Astrocyte of the spinal cord (primary cell): ENCODE measurements at regions not wholly inside any gene's neighbourhood (a gene's known extent, or its start where the extent isn't known, plus 50 kb on each side); places are given as distances from the start of the nearest gene placed in this dataset.

Experiments used
- DNase-seq: peaks from one replicate; pipeline ENCODE4 v3.0.0; 2011; ENCODE audit warnings: low read depth, low spot score
- H3K4me3 ChIP-seq: 2 replicates; pipeline ENCODE4 v1.5.1; 2011; ENCODE audit warnings: low read depth, mild to moderate bottlenecking, low read length, moderate library complexity
- CTCF ChIP-seq: IDR thresholded peaks from 2 replicates; pipeline ENCODE4 v1.5.1; 2012; ENCODE audit warnings: low read depth, mild to moderate bottlenecking, low read length, inconsistent platforms
- in situ Hi-C: cut with HindIII; loops from 2 replicates; pipeline ENCODE4 v1.10.0; 2017; ENCODE audit warnings: low sequenced_read_pairs

DNA sequence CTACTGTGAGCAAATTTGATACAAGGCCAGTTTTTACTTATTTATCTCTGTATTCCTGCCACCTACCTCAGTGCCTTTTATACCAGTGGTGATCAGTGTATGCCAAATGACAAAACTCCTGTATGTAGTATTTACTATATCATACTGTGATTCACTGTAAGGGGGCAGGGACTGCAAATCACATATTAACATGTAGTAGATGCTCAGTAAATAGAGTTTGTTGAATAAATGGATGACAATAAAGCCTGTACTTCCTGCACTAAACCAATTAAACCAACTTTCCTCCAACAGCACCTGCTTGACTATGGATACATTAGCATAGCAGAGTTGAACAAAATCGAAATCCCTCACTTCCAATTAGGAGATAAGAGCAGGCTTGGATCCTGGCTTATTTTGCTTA, 73.3 kb upstream of the C1orf87 start:
- no peak for DNase-seq
- no peak overlapping the region for H3K4me3 ChIP-seq
- TF ChIP-seq CTCF = no peak
- in situ Hi-C loops = no loop called here

DNA sequence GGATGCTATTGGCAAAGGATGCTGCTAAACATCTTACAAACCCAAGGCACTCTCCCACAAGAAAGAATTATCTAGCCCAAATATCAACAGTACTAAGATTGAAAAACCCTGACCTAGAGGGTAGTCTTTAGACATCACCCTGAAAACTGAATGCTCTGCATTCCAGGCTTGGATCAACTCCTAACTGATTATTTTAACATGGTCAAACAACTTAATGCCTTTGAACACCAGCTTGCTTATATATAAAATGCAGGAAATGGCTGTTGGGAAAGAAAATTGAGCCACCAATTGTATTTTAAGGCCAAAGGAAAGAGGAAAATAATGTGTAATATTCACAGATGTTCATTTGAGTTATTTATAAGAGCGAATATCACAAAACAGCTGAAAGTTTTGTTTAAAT, 72.2 kb upstream of the C1orf87 start:
- TF ChIP-seq CTCF = no peak
- H3K4me3 ChIP-seq = no peak overlapping the region
- DNase-seq = no peak
- in situ Hi-C loops = no loop called here

DNA sequence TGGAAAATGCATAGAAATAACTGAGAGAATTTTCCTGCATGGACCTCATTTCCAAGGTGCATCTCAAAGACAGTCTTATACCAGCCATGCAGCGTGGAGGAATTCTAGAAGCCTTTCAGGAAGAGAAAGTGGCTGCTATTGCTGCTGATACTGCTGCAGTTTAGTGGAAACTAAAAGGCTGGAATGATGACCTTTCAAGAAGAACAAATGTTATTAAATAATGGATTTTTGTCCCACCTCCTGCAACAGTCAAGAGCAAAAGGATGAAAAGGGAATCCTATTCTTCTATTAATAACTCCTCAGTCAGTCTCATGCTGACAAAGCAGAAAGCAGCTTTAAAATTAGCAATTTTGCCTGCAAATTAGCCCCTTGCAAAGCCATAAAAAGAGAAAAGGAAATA, 68.2 kb upstream of the C1orf87 start:
- no peak for TF ChIP-seq CTCF
- no peak overlapping the region for H3K4me3 ChIP-seq
- DNase-seq = no peak
- in situ Hi-C loops = no loop called here

GRCh38 chr1:60141276-60141675, 67.7 kb upstream of the C1orf87 start:
- no peak for DNase-seq
- no peak overlapping the region for H3K4me3 ChIP-seq
- TF ChIP-seq CTCF = no peak
- in situ Hi-C loops = no loop called here

- no peak for DNase-seq
- TF ChIP-seq CTCF = no peak
- in situ Hi-C loops = no loop called here
- no peak overlapping the region for H3K4me3 ChIP-seq
Measured at GRCh38 chr1:60137406-60137805, 63.8 kb upstream of the C1orf87 start.

DNA sequence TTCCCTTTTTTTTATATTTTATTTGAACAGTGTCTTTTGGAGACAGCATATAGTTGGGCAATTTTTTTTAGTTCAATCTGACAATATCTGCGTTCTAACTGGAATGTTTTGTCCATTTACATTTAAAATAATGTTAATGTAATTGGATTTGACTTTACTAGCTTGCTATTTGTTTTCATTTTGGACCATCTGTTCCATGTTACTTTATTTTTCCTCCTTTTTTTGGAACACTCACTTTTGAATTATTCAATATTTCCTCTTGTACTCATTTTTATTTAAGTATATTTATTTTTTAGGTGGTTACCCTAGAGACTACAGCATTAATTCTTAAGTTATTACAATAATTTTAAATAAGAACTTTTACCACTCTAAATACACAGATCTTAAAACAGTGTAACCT, 62.8 kb upstream of the C1orf87 start:
- DNase-seq = no peak
- H3K4me3 ChIP-seq = no peak overlapping the region
- in situ Hi-C loops = no loop called here
- no peak for TF ChIP-seq CTCF

GRCh38 chr1:60134716-60135115, 61.1 kb upstream of the C1orf87 start:
- H3K4me3 ChIP-seq = no peak overlapping the region
- in situ Hi-C loops = no loop called here
- DNase-seq = no peak
- no peak for TF ChIP-seq CTCF
